Adrenal gland (tissue), 5 donors: ENCODE measurements at regions not wholly inside any gene's neighbourhood (a gene's known extent, or its start where the extent isn't known, plus 50 kb on each side); places are given as distances from the start of the nearest gene placed in this dataset.

ENCODE experiments used
- CTCF ChIP-seq, 6 experiments: fragments of 450-650 bp in 4 of 6; fragments of 200-600 bp in 2 of 6; sonication (generic) in 1 of 6; IDR thresholded peaks; 1 replicate in 5 of 6; 2 replicates in 1 of 6; pipeline versions ENCODE4 v1.5.1 to v1.8.0; 2016 to 2021; ENCODE audit warnings: antibody characterized with exemption in 6 of 6, mild to moderate bottlenecking in 2 of 6, moderate library complexity in 1 of 6
- POLR2A ChIP-seq, 2 donors: fragments of 450-650 bp; IDR thresholded peaks; one replicate each; pipeline ENCODE4 v1.6.1; 2017; ENCODE audit warnings: antibody characterized with exemption in 2 of 2, mild to moderate bottlenecking in 2 of 2, moderate library complexity in 1 of 2
- donor health status: DM: no; HTN: no; CAD: no.

- TF ChIP-seq POLR2A (IDR thresholded peaks at IDR 0.05) (no peak), CTCF (IDR thresholded peaks at IDR 0.05) (no peak)
Observed at GRCh38 chr1:113233441-113233840, 156.9 kb upstream of the MAGI3 start.
